ENCODE measurements at regions not wholly inside any gene's neighbourhood (a gene's known extent, or its start where the extent isn't known, plus 50 kb on each side); places are given as distances from the start of the nearest gene placed in this dataset.

GRCh38 chr5:88355490-88356050 lies 86.9 kb upstream of the TMEM161B start:
- 90% methylated on average over 1 of the region's 1 CpG for WGBS
- Histone ChIP-seq H3K27ac (ENCODE audit: low read depth in 1 of 2, low read length in 2 of 2) (no peak overlapping the region), H3K9ac (ENCODE audit: low read depth in 1 of 2, low read length in 2 of 2) (no peak overlapping the region), H3K27me3 (ENCODE audit: control insufficient read depth in 4 of 4, insufficient read depth in 4 of 4, low read length in 3 of 4) (no peaks in the 10 kb centered on the region), H3K4me3 (ENCODE audit: low read depth in 1 of 3, low read length in 3 of 3) (no peak overlapping the region), H3K4me1 (ENCODE audit: control insufficient read depth in 4 of 4, insufficient read depth in 4 of 4, low read length in 3 of 4) (no peaks in the 10 kb centered on the region), H3K36me3 (ENCODE audit: control insufficient read depth in 4 of 4, insufficient read depth in 3 of 4, low read depth in 1 of 4, low read length in 3 of 4) (no peaks in the 10 kb centered on the region), H3K9me3 (ENCODE audit: control insufficient read depth in 4 of 4, low read length in 3 of 4) (no peaks in the 10 kb centered on the region)
- no peak for DNase-seq (ENCODE audit: low spot score)
- TF ChIP-seq SP1 (IDR thresholded peaks at IDR 0.05): no peak
- TF ChIP-seq CTCF (IDR thresholded peaks at IDR 0.05; ENCODE audit: low read depth, low read length, missing input control): no peak
- TF ChIP-seq HNF4G (IDR thresholded peaks at IDR 0.05): no peak
- no peak for TF ChIP-seq RAD21 (IDR thresholded peaks at IDR 0.05)
- TF ChIP-seq TAF1 (conservative IDR thresholded peaks at IDR 0.05): no peak
- TF ChIP-seq HNF4A (conservative IDR thresholded peaks at IDR 0.05): no peak
- no peak for TF ChIP-seq REST (IDR thresholded peaks at IDR 0.05)
- TF ChIP-seq GABPA (IDR thresholded peaks at IDR 0.05 in 1 of 2, conservative IDR thresholded peaks at IDR 0.05 in 1 of 2): no peak
- TF ChIP-seq JUND (IDR thresholded peaks at IDR 0.05): no peak
- no peak for TF ChIP-seq EGR1 (IDR thresholded peaks at IDR 0.05; ENCODE audit: low read depth in 2 of 2)
- TF ChIP-seq YY1 (IDR thresholded peaks at IDR 0.05): no peak
- TF ChIP-seq MAX (IDR thresholded peaks at IDR 0.05): no peak
- no peak for TF ChIP-seq NR2F2 (IDR thresholded peaks at IDR 0.05)
- TF ChIP-seq FOXA1 (IDR thresholded peaks at IDR 0.05): no peak
- no peak for TF ChIP-seq ZBTB33 (IDR thresholded peaks at IDR 0.05)
- TF ChIP-seq FOXA2 (IDR thresholded peaks at IDR 0.05): no peak
- no peak for TF ChIP-seq RXRA (IDR thresholded peaks at IDR 0.05)
- TF ChIP-seq ATF3 (IDR thresholded peaks at IDR 0.05): no peak
